ENCODE measurements at regions not wholly inside any gene's neighbourhood (a gene's known extent, or its start where the extent isn't known, plus 50 kb on each side); places are given as distances from the start of the nearest gene placed in this dataset.

DNA sequence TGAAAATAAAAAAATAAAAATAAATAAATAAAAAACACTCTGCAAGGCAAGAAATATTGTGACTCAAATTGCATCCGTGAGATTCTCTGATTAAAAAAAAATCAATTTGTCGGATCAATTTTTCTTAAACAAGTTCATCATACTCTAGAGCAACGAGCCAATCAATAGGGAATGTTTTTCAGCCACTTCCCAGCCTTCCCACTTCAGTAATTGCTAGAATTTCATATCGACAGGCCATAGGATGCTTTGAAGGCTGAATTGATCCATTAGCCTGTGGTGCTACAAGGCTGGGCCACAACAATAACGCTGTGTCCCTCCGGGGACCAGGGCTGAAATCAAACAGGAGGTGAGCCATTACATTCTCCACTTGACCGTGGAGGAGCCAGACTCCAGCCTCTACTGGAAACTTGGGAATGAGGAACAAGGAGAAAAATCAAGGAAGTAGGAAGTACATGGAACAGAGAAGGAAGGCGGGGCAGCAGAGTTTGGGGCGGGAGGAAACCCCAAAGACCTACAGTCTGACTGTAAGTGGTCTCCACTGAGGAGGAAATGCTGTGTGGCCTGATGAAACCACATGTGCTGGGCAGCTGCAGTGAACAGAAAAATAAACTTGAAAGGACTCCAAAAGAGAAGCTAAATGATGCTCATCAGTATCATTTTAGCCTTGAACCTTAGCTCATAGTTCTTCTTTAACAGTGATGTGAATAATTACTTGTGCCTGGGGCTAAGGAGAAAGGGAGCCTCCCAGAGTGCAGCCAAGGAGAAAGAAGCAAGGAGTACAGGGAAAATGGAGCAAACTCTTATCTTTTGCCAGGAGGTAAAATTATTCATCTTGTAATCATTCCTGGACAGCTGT is 308.6 kb downstream of the TLE1 start:
- TF ChIP-seq, protein P1, sequence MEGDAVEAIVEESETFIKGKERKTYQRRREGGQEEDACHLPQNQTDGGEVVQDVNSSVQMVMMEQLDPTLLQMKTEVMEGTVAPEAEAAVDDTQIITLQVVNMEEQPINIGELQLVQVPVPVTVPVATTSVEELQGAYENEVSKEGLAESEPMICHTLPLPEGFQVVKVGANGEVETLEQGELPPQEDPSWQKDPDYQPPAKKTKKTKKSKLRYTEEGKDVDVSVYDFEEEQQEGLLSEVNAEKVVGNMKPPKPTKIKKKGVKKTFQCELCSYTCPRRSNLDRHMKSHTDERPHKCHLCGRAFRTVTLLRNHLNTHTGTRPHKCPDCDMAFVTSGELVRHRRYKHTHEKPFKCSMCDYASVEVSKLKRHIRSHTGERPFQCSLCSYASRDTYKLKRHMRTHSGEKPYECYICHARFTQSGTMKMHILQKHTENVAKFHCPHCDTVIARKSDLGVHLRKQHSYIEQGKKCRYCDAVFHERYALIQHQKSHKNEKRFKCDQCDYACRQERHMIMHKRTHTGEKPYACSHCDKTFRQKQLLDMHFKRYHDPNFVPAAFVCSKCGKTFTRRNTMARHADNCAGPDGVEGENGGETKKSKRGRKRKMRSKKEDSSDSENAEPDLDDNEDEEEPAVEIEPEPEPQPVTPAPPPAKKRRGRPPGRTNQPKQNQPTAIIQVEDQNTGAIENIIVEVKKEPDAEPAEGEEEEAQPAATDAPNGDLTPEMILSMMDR (IDR thresholded peaks at IDR 0.05; ENCODE audit: low read depth, low read length) = no peak
- TF ChIP-seq, protein P2, sequence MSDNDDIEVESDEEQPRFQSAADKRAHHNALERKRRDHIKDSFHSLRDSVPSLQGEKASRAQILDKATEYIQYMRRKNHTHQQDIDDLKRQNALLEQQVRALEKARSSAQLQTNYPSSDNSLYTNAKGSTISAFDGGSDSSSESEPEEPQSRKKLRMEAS (IDR thresholded peaks at IDR 0.05; ENCODE audit: low read depth, low read length) = no peak
- no peak for TF ChIP-seq POLR2A (IDR thresholded peaks at IDR 0.05; ENCODE audit: extremely low read depth, insufficient read length)
